ENCODE measurements at regions not wholly inside any gene's neighbourhood (a gene's known extent, or its start where the extent isn't known, plus 50 kb on each side); places are given as distances from the start of the nearest gene placed in this dataset.

DNA sequence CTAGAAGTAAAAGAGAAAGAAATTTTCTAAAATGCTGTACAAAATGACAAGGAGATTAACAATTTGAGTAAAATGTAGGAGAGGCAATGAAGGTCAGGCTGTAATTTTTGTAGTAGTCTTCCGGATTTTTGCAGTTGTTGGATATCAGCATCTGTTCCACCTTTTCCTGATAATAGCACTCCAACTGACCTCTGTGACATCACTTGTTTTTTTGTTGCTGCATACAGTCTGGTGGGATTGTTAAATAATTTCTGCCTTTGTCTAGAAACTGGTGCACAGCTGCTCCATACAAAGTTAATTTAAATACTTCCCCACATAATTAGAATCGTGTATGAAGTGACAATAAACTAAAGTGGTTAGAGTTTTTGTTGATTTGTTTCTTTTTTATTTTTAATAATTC, 731.4 kb downstream of the PLOD2 start:
- TF ChIP-seq, protein P1, sequence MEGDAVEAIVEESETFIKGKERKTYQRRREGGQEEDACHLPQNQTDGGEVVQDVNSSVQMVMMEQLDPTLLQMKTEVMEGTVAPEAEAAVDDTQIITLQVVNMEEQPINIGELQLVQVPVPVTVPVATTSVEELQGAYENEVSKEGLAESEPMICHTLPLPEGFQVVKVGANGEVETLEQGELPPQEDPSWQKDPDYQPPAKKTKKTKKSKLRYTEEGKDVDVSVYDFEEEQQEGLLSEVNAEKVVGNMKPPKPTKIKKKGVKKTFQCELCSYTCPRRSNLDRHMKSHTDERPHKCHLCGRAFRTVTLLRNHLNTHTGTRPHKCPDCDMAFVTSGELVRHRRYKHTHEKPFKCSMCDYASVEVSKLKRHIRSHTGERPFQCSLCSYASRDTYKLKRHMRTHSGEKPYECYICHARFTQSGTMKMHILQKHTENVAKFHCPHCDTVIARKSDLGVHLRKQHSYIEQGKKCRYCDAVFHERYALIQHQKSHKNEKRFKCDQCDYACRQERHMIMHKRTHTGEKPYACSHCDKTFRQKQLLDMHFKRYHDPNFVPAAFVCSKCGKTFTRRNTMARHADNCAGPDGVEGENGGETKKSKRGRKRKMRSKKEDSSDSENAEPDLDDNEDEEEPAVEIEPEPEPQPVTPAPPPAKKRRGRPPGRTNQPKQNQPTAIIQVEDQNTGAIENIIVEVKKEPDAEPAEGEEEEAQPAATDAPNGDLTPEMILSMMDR (conservative IDR thresholded peaks at IDR 0.05) = no peak
- H2BK5ac ChIP-seq (ENCODE audit: insufficient read length, low read length) = no peak overlapping the region
- H3K9ac ChIP-seq (ENCODE audit: extremely low read depth, insufficient read length, low read length) = no peak overlapping the region
- H3K9me3 ChIP-seq (ENCODE audit: control insufficient read depth, low read depth, low read length) = no peaks in the 10 kb centered on the region
- H3K4me2 ChIP-seq (ENCODE audit: insufficient read depth, insufficient read length, low read length) = no peak overlapping the region
- no CpG with 5 or more reads among the region's 2 CpGs for WGBS (ENCODE audit: extremely low coverage, insufficient read length, low lambda C conversion rate)
- H3K27ac Mint-ChIP-seq = no peak overlapping the region
- no peaks in the 10 kb centered on the region for H3K27me3 Mint-ChIP-seq (ENCODE audit: low read depth)
- H2BK20ac ChIP-seq (ENCODE audit: low read depth, low read length, poor library complexity, severe bottlenecking) = no peak overlapping the region
- H3K79me2 ChIP-seq (ENCODE audit: insufficient read depth, low read length) = no peaks in the 10 kb centered on the region
- H3K18ac ChIP-seq (ENCODE audit: insufficient read length, low read depth, low read length) = no peak overlapping the region
- H4K91ac ChIP-seq (ENCODE audit: insufficient read length, low read depth, low read length) = no peak overlapping the region
- no peak overlapping the region for H2BK120ac ChIP-seq (ENCODE audit: low read depth, low read length, poor library complexity, severe bottlenecking)
- H4K20me1 ChIP-seq (ENCODE audit: control insufficient read depth, insufficient read depth, insufficient read length) = no peaks in the 10 kb centered on the region
- no peak overlapping the region for H3K23ac ChIP-seq (ENCODE audit: insufficient read length, low read depth, low read length)
- no peak overlapping the region for H2AFZ ChIP-seq (ENCODE audit: low read length)
- no peak overlapping the region for H4K5ac ChIP-seq (ENCODE audit: insufficient read length, low read depth, low read length)
- no peaks in the 10 kb centered on the region for H3K36me3 Mint-ChIP-seq (ENCODE audit: insufficient read depth in 1 of 3, low read depth in 3 of 3)
- H3K4me1 Mint-ChIP-seq = no peaks in the 10 kb centered on the region
- no peak overlapping the region for H3K4ac ChIP-seq (ENCODE audit: low read depth, low read length)
- no peaks in the 10 kb centered on the region for H3K9me3 Mint-ChIP-seq
- no peak overlapping the region for H3K27ac ChIP-seq (ENCODE audit: insufficient read length, low read depth, low read length)
- no peak overlapping the region for H3K14ac ChIP-seq (ENCODE audit: insufficient read depth, low read length)
- H4K8ac ChIP-seq (replicated peaks; ENCODE audit: insufficient read length, low read depth, low read length) = no peak overlapping the region
- no peaks in the 10 kb centered on the region for H3K4me1 ChIP-seq (ENCODE audit: insufficient read depth, low read length)
- no peaks in the 10 kb centered on the region for H3K23me2 ChIP-seq (ENCODE audit: insufficient read length, low read depth, low read length, poor library complexity, severe bottlenecking)
- H2BK15ac ChIP-seq (ENCODE audit: low read depth, low read length) = no peak overlapping the region
- H3K4me3 Mint-ChIP-seq = no peak overlapping the region
- no peak overlapping the region for H3T11ph ChIP-seq (ENCODE audit: low read length)
- no peak overlapping the region for H3K56ac ChIP-seq (ENCODE audit: insufficient read length, low read depth, low read length)
- DNase-seq = no peak
- no peaks in the 10 kb centered on the region for H3K27me3 ChIP-seq (ENCODE audit: insufficient read depth, low read length)
- H3K79me1 ChIP-seq (ENCODE audit: insufficient read depth, low read depth, low read length, poor library complexity, severe bottlenecking) = no peaks in the 10 kb centered on the region
- H2BK12ac ChIP-seq (ENCODE audit: insufficient read length, low read depth, low read length) = no peak overlapping the region
- H2AK5ac ChIP-seq (ENCODE audit: insufficient read length, low read length) = no peak overlapping the region

Data from H9 (cell line).